ENCODE measurements at regions not wholly inside any gene's neighbourhood (a gene's known extent, or its start where the extent isn't known, plus 50 kb on each side); places are given as distances from the start of the nearest gene placed in this dataset.

DNA sequence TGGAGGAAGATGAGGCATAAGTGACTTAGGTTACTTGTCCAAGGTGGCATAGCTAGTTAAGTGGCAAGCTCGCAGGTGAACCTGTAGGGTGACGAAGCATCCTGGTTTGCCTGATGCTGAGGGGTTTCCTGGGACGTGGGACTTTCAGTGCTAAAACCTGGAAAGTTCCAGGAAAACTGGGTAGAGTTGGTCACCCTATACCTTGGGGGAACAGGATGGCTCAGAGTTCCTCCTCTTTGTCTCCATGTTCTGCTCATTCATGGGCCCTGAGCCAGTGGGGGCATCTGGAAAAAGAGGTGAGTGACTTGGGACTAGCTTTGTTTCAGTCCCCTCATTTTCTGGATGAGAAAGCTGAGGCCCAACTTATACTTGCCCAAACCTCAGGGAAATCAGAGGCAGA, 268.0 kb upstream of the N4BP1 start:
- Histone ChIP-seq H3K9me3 (no peaks in the 10 kb centered on the region), H3K4me3 (no peak overlapping the region), H3K4me1 (peaks cover 0 to 11% (median 0%) of the 10 kb centered on the region in 4 donors), H3K27me3 (no peaks in the 10 kb centered on the region), H3K36me3 (no peaks in the 10 kb centered on the region), H3K27ac (no peak overlapping the region)
- TF ChIP-seq, protein P1, sequence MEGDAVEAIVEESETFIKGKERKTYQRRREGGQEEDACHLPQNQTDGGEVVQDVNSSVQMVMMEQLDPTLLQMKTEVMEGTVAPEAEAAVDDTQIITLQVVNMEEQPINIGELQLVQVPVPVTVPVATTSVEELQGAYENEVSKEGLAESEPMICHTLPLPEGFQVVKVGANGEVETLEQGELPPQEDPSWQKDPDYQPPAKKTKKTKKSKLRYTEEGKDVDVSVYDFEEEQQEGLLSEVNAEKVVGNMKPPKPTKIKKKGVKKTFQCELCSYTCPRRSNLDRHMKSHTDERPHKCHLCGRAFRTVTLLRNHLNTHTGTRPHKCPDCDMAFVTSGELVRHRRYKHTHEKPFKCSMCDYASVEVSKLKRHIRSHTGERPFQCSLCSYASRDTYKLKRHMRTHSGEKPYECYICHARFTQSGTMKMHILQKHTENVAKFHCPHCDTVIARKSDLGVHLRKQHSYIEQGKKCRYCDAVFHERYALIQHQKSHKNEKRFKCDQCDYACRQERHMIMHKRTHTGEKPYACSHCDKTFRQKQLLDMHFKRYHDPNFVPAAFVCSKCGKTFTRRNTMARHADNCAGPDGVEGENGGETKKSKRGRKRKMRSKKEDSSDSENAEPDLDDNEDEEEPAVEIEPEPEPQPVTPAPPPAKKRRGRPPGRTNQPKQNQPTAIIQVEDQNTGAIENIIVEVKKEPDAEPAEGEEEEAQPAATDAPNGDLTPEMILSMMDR (IDR thresholded peaks at IDR 0.05), result no peak
- TF ChIP-seq EP300 (IDR thresholded peaks at IDR 0.05), result no peak
- no peak for TF ChIP-seq POLR2A (IDR thresholded peaks at IDR 0.05)
- TF ChIP-seq POLR2AphosphoS5 (IDR thresholded peaks at IDR 0.05), result no peak
- 74 to 89% (median 84%) methylated on average over 3 of the region's 3 CpGs for WGBS, 5 donors
- intact Hi-C loops (cut with DNase I; ENCODE audit: low total_unique reads), result no loop called here
- no peak for DNase-seq

DNA sequence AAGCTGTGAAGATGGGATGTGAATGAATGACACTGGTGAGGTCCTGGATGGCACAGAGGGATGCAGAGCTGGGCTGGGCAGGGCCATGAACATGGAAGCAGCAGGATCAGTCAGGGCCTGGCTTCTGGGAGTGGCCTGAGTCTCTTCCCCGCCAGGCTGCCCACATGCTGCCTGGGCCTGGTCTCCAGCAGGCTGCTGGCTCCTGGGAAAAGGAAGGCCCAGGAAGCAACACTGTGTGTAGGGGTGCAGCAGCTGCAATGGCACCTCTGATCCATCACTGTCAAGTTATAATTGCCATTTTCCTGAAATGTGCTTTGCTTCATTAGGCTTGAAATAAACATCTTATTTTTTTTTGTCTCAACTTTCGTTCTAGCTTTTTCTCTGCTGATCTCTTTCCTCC, 260.2 kb upstream of the N4BP1 start:
- Histone ChIP-seq H3K4me3 (no peak overlapping the region), H3K27ac (no peak overlapping the region), H3K9me3 (peaks cover 0 to 10% (median 0%) of the 10 kb centered on the region in 4 donors), H3K27me3 (no peaks in the 10 kb centered on the region), H3K36me3 (no peaks in the 10 kb centered on the region), H3K4me1 (no peaks in the 10 kb centered on the region)
- intact Hi-C loops (cut with DNase I; ENCODE audit: low total_unique reads), result no loop called here
- 51 to 71% (median 54%) methylated on average over 2 of the region's 2 CpGs for WGBS, 5 donors
- DNase-seq, result no peak
- TF ChIP-seq, protein P1 (IDR thresholded peaks at IDR 0.05), result no peak
- TF ChIP-seq POLR2AphosphoS5 (IDR thresholded peaks at IDR 0.05) (no peak), POLR2A (IDR thresholded peaks at IDR 0.05) (no peak), EP300 (IDR thresholded peaks at IDR 0.05) (no peak)

DNA sequence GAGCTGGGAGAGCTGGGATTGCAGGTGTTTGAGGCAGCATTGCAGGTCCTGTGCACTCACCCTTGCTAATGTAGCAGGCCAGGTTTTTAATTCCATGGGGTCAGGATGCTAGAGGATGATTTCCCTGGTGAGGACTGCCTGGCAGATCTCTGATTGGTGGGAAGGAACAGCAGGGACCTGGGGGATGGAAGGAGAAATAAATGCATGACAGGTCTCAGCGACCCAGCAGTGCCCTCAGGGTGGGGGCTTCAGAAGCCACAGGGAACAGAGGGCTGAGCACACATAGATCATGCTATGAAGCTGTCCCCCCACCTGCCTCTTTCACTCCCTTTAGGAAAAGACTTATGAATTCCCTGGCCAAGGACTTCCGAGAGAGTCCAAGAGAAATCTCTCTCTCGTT, 255.5 kb upstream of the N4BP1 start:
- peaks cover 0 to 10% (median 5%) of the 10 kb centered on the region in 4 donors for H3K9me3 ChIP-seq
- H3K27me3 ChIP-seq, result no peaks in the 10 kb centered on the region
- 64 to 79% (median 67%) methylated on average over 3 of the region's 3 CpGs for WGBS, 5 donors
- intact Hi-C loops (cut with DNase I; ENCODE audit: low total_unique reads), result no loop called here
- DNase-seq, result no peak
- TF ChIP-seq, protein P1 (IDR thresholded peaks at IDR 0.05), result no peak
- no peak for TF ChIP-seq POLR2AphosphoS5 (IDR thresholded peaks at IDR 0.05)
- no peak for TF ChIP-seq POLR2A (IDR thresholded peaks at IDR 0.05)
- TF ChIP-seq EP300 (IDR thresholded peaks at IDR 0.05), result no peak
- H3K4me3 ChIP-seq, result no peak overlapping the region
- H3K4me1 ChIP-seq, result no peaks in the 10 kb centered on the region
- H3K36me3 ChIP-seq, result no peaks in the 10 kb centered on the region
- H3K27ac ChIP-seq, result no peak overlapping the region

- Histone ChIP-seq H3K4me3 (no peak overlapping the region), H3K9me3 (peaks cover 0 to 10% (median 5%) of the 10 kb centered on the region in 4 donors), H3K4me1 (no peaks in the 10 kb centered on the region), H3K27ac (no peak overlapping the region), H3K27me3 (no peaks in the 10 kb centered on the region), H3K36me3 (no peaks in the 10 kb centered on the region)
- DNase-seq, result no peak
- 71 to 89% (median 80%) methylated on average over 1 of the region's 1 CpG for WGBS, 5 donors
- intact Hi-C loops (cut with DNase I; ENCODE audit: low total_unique reads), result no loop called here
- TF ChIP-seq POLR2AphosphoS5 (IDR thresholded peaks at IDR 0.05) (no peak), EP300 (IDR thresholded peaks at IDR 0.05) (no peak), POLR2A (IDR thresholded peaks at IDR 0.05) (no peak)
- TF ChIP-seq, protein P1 (IDR thresholded peaks at IDR 0.05), result no peak
Observed at GRCh38 chr16:48864055-48864454, 254.1 kb upstream of the N4BP1 start.
